BE2C (cell line): ENCODE measurements at regions not wholly inside any gene's neighbourhood (a gene's known extent, or its start where the extent isn't known, plus 50 kb on each side); places are given as distances from the start of the nearest gene placed in this dataset.
A peak's percentile ranks its signal among the peaks of the same experiment; 100 is the strongest.

Experiments used
- DNase-seq: peaks from one replicate; pipeline ENCODE4 v3.0.0-alpha.2; 2020
- H3K27me3 ChIP-seq: fragments of 250-450 bp; sonication (Bioruptor Pico); 2 replicates; pipeline ENCODE4 v1.5.1; 2020; ENCODE audit warnings: mild to moderate bottlenecking
- H3K36me3 ChIP-seq: fragments of 250-450 bp; sonication (Bioruptor Pico); 2 replicates; pipeline ENCODE4 v1.5.1; 2020; ENCODE audit warnings: mild to moderate bottlenecking
- H3K4me1 ChIP-seq: fragments of 250-450 bp; sonication (Bioruptor Pico); 2 replicates; pipeline ENCODE4 v1.5.1; 2020
- H3K4me3 ChIP-seq: 2 replicates; pipeline ENCODE4 v1.5.1; 2011; ENCODE audit warnings: low read depth, low read length
- H3K9me3 ChIP-seq: fragments of 250-450 bp; sonication (Bioruptor Pico); 2 replicates; pipeline ENCODE4 v1.5.1; 2020
- TF ChIP-seq, protein P1 (sequence below): IDR thresholded peaks from 2 replicates; pipeline ENCODE4 v1.5.1; 2012; ENCODE audit warnings: mild to moderate bottlenecking, low read depth, low read length

DNA sequence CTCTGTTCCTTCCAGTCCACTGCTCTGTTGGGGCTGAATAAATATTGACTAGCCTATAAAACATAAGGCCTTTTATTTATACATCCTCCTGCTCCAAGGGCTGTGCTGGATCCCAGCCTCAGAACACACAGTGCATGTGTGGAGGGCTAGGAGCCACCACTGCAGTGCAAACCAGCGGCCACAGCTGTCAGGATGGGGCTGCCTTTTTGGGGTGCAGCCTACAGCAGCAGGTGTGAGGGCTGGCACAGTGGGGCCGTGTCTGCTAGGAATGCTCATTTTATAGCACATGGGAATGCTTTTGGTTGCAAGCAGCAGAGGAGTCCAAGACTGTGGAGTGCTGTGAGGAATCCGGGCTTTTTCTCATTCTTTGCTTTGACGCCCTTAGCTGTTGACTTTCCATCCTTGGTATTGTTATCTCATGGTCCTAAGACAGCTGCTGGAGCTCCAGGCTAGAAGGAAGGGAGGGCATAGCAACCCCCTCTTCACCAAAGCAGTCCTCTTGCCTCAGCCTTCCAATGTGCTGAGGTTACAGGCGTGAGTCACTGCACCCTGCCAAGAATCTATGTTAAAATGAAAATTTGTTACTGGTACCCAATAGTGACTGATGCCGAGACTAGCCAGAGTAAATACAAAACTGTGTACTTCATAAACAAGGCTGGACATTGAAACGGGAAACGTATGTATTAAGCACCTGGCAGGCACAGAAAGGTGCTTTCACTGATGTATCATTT, 334.3 kb upstream of the GATB start:
- no peaks in the 10 kb centered on the region for H3K4me1 ChIP-seq
- no peak for DNase-seq
- TF ChIP-seq, protein P1, sequence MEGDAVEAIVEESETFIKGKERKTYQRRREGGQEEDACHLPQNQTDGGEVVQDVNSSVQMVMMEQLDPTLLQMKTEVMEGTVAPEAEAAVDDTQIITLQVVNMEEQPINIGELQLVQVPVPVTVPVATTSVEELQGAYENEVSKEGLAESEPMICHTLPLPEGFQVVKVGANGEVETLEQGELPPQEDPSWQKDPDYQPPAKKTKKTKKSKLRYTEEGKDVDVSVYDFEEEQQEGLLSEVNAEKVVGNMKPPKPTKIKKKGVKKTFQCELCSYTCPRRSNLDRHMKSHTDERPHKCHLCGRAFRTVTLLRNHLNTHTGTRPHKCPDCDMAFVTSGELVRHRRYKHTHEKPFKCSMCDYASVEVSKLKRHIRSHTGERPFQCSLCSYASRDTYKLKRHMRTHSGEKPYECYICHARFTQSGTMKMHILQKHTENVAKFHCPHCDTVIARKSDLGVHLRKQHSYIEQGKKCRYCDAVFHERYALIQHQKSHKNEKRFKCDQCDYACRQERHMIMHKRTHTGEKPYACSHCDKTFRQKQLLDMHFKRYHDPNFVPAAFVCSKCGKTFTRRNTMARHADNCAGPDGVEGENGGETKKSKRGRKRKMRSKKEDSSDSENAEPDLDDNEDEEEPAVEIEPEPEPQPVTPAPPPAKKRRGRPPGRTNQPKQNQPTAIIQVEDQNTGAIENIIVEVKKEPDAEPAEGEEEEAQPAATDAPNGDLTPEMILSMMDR, result no peak
- no peaks in the 10 kb centered on the region for H3K27me3 ChIP-seq
- H3K9me3 ChIP-seq, result no peaks in the 10 kb centered on the region
- H3K4me3 ChIP-seq, result no peak overlapping the region
- H3K36me3 ChIP-seq, result no peaks in the 10 kb centered on the region

DNA sequence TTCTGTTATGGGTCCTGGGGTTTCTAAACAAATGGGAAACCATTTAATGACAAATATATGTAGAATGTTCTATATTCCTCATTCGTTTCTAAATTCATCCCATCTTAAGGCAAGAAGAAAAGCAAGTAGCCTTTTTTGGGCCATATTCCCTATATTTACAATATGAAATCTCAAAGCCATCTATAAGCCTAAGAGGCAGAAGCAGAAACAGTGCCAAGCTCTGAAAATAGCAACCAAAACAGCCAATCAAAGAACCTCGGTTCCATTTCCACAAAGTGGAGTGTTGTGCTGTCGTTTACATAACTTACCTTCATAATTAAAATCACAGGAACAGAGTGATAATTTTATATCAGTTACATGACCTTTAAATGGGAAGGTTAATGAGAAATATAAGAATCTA, 330.6 kb upstream of the GATB start:
- Histone ChIP-seq H3K36me3 (no peaks in the 10 kb centered on the region), H3K27me3 (no peaks in the 10 kb centered on the region), H3K9me3 (no peaks in the 10 kb centered on the region; the same call in 1 of the 2 replicates), H3K4me1 (no peaks in the 10 kb centered on the region), H3K4me3 (no peak overlapping the region)
- TF ChIP-seq, protein P1, result no peak
- no peak for DNase-seq

DNA sequence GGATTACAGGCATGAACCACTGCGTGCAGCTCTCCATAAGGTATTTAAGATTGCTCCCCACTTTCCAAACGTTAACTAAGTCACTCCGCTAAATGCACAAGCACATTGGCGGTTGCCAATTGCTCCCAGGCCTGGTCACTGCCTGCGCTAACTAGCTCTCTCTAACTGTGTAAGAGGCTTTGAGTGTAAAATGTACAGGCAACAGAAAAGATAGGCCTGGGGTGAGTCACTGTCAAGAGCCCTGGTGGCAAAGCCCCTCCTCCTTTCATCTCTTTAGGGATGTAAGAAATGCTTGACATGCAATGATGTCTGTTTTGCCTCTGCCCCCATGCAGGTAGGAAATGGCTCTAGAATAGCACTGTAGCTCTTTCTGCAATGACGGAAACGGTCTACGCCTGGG, 329.7 kb upstream of the GATB start:
- no peaks in the 10 kb centered on the region; the same call in 1 of the 2 replicates for H3K9me3 ChIP-seq
- TF ChIP-seq, protein P1, result no peak
- no peaks in the 10 kb centered on the region for H3K4me1 ChIP-seq
- no peak overlapping the region for H3K4me3 ChIP-seq
- no peaks in the 10 kb centered on the region for H3K27me3 ChIP-seq
- H3K36me3 ChIP-seq, result no peaks in the 10 kb centered on the region
- peak; percentile 61 for DNase-seq

DNA sequence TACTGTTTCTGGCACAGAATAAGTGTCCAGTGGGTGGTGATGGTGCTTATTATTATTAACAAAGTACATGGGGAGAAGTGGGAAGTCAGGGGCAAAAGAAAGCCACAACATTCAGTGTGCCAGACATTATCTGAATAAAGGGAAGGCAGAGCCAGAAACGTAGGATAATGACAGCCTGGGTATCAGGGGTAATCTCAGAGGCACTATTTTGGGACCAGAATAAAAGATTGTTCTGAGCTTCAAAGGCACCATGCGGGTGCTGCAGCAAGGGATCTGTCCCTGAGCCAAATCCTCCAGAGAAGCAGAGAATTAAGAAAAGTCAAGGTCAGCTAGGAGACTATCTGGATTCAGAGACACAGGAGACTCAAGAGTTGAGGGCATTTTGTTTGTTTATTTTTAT, 328.8 kb upstream of the GATB start:
- H3K4me1 ChIP-seq, result no peaks in the 10 kb centered on the region
- TF ChIP-seq, protein P1, result no peak
- no peaks in the 10 kb centered on the region for H3K27me3 ChIP-seq
- no peak for DNase-seq
- H3K4me3 ChIP-seq, result no peak overlapping the region
- H3K36me3 ChIP-seq, result no peaks in the 10 kb centered on the region
- no peaks in the 10 kb centered on the region; the same call in 1 of the 2 replicates for H3K9me3 ChIP-seq

DNA sequence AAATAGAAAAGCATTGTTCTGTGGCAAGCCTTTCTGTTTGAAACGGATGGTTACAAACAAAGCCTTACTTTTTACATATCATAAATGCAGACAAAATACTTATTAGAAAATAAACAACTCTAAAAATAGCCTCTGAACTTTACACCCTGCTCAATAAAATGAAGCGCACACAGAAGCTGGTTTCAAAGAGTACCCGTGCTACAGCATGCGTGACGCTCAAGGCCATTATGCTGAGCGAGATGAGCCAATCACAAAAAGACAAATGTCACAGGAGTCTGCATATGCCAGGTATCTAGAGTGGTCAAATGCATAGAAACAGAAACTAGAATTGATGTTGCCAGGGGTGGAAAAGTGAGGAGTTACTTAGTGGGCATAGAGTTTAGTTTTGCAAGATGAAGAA, 326.5 kb upstream of the GATB start:
- no peaks in the 10 kb centered on the region; the same call in 1 of the 2 replicates for H3K9me3 ChIP-seq
- TF ChIP-seq, protein P1, result no peak
- H3K4me3 ChIP-seq, result no peak overlapping the region
- DNase-seq, result no peak
- H3K4me1 ChIP-seq, result no peaks in the 10 kb centered on the region
- no peaks in the 10 kb centered on the region for H3K27me3 ChIP-seq
- H3K36me3 ChIP-seq, result no peaks in the 10 kb centered on the region

DNA sequence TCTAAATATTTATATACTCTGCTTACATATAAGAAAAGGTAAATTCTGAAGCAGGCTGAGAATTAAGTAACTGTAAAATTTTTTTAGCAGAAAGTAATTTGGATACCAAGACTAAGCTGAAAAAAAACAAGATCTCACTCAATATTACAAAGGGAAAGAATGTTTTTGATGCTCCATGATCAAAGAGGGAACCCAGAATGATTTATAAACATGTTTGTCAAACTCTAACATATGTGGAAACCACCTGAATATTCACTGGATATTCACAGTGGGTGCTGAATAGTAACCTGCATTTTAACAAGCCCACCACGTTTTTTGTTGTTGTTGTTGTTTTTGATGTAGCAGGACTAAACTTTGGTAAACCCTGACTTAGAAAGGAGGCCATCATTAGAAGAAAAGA, 324.9 kb upstream of the GATB start:
- H3K36me3 ChIP-seq, result no peaks in the 10 kb centered on the region
- no peak overlapping the region for H3K4me3 ChIP-seq
- TF ChIP-seq, protein P1, result no peak
- no peaks in the 10 kb centered on the region for H3K4me1 ChIP-seq
- DNase-seq, result no peak
- no peaks in the 10 kb centered on the region; the same call in 1 of the 2 replicates for H3K9me3 ChIP-seq
- no peaks in the 10 kb centered on the region for H3K27me3 ChIP-seq
